Ishikawa (cell line): ENCODE measurements at regions not wholly inside any gene's neighbourhood (a gene's known extent, or its start where the extent isn't known, plus 50 kb on each side); places are given as distances from the start of the nearest gene placed in this dataset.

Source experiments
- RAD21 ChIP-seq: IDR thresholded peaks from 2 replicates; pipeline ENCODE4 v1.6.1; 2012; ENCODE audit warnings: low read depth
- REST ChIP-seq: IDR thresholded peaks from 2 replicates; pipeline ENCODE4 v1.6.1; 2012; ENCODE audit warnings: low read depth, mild to moderate bottlenecking
- TAF1 ChIP-seq: IDR thresholded peaks from 2 replicates; pipeline ENCODE4 v1.6.1; 2012; ENCODE audit warnings: low read depth, mild to moderate bottlenecking

GRCh38 chr4:107562316-107562715 is 157.7 kb downstream of the PAPSS1 start:
- no peak for TF ChIP-seq REST
- no peak for TF ChIP-seq TAF1
- no peak for TF ChIP-seq RAD21
